ENCODE measurements at regions not wholly inside any gene's neighbourhood (a gene's known extent, or its start where the extent isn't known, plus 50 kb on each side); places are given as distances from the start of the nearest gene placed in this dataset.

DNA sequence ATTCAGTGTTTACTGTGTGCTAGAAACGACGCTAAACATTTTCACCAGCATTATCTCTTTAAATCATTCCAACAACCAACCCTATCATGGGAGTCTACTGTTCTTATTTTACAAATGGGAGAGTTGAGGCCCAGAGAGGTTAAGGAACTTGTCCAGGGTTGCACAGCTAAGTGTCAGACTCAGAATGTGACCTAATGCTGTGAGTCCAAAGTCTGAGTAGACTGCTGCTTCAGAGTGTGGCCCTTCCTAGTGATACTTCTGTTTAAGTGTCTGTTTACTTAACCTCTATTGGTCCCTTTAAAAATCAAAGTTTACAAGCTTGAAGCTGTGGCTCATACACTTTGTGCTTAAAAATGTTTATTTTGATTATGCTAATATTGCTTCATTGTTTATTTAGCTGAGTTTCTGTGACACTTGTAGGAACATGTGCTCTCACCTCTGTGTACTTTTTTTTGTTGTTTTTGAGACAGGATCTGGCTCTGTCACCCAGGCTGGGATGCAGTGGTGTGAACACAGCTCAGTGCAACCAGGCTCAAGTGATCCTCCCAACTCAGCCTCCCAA lies 84.4 kb upstream of the SYPL1 start:
- H3K36me3 ChIP-seq (ENCODE audit: control insufficient read depth in 3 of 3, insufficient read depth in 2 of 3, low read depth in 1 of 3, low read length in 3 of 3), result no peaks in the 10 kb centered on the region
- DNase-seq (peak; percentile 29 to 39), FAIRE-seq (no peak)
- H3K9me3 ChIP-seq (ENCODE audit: control insufficient read depth in 2 of 2, insufficient read depth in 1 of 2, low read depth in 1 of 2, low read length in 1 of 2), result no peaks in the 10 kb centered on the region
- no peak overlapping the region for H3K27ac ChIP-seq (ENCODE audit: low read depth in 1 of 3, low read length in 2 of 3)
- H3K27me3 ChIP-seq (ENCODE audit: control insufficient read depth in 3 of 3, insufficient read depth in 3 of 3, low read length in 3 of 3), result no peaks in the 10 kb centered on the region
- no peak overlapping the region for H3K4me3 ChIP-seq (ENCODE audit: low read depth in 1 of 3, low read length in 3 of 3)
- H3K4me1 ChIP-seq (ENCODE audit: control insufficient read depth in 3 of 3, insufficient read depth in 2 of 3, low read depth in 1 of 3, low read length in 2 of 3), result peaks cover 0 to 8% (median 0%) of the 10 kb centered on the region in 3 donors
- WGBS, 3 donors, result 78 to 89% (median 81%) methylated on average over 2 of the region's 2 CpGs

DNA sequence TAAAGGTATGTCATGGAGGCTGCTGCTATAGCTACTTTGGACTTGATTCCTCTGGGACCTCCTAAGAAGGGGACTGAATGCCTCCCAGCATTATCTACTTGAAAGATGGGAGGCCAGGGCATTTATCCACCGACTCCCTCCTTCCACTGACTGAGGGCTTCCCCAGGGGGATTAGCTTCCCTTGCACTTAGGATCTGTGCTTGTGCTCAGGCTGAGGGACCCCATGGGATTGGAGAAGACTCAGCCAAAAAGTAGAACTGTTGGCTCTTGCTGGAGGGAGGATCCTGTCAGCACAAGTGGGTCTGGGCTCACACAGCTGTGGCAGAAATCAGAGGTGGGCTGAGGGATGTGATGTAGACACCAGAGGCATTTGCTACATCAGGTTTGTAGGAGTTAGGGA lies 81.5 kb upstream of the SYPL1 start:
- H3K27me3 ChIP-seq (ENCODE audit: control insufficient read depth in 3 of 3, insufficient read depth in 3 of 3, low read length in 3 of 3), result no peaks in the 10 kb centered on the region
- 75 to 82% (median 78%) methylated on average over 1 of the region's 1 CpG for WGBS, 3 donors
- no peaks in the 10 kb centered on the region for H3K36me3 ChIP-seq (ENCODE audit: control insufficient read depth in 3 of 3, insufficient read depth in 2 of 3, low read depth in 1 of 3, low read length in 3 of 3)
- no peaks in the 10 kb centered on the region for H3K9me3 ChIP-seq (ENCODE audit: control insufficient read depth in 2 of 2, insufficient read depth in 1 of 2, low read depth in 1 of 2, low read length in 1 of 2)
- FAIRE-seq (no peak), DNase-seq (no peak)
- no peak overlapping the region for H3K4me3 ChIP-seq (ENCODE audit: low read depth in 1 of 3, low read length in 3 of 3)
- H3K4me1 ChIP-seq (ENCODE audit: control insufficient read depth in 3 of 3, insufficient read depth in 2 of 3, low read depth in 1 of 3, low read length in 2 of 3), result no peaks in the 10 kb centered on the region
- no peak overlapping the region for H3K27ac ChIP-seq (ENCODE audit: low read depth in 1 of 3, low read length in 2 of 3)

DNA sequence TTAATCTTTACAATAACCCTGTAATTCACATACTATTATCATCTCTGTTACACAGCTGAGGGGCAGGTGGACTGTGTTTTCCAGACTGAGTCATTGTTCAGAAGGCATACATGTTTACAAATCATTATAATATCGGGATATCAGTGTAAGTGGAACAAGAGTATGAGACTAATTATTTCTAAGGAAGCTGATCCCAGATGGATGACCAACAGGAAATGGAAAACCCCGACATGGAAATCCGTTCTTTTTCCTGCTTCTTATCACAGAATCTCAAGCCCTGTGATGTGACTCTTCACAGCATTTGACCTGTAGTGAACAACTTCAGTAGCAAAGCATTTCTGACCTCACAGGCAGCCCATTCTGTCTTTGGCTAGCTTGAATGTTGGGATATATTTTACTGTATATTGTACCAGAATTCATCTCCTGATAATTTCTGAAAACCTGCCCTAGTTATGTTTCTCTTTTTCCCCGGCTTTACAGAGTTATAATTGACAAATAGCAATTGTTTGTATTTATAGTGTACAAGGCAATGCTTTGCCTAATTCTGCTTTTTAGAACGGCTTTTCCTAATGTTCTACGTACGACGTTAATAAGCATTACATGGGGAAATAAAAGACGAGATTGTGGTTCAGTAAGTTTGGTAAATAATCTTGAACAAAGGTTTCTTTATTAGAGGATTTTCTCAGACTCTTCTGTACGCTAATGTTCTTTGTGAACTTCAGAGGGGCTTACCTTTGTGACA lies 78.6 kb upstream of the SYPL1 start:
- no peaks in the 10 kb centered on the region for H3K4me1 ChIP-seq (ENCODE audit: control insufficient read depth in 3 of 3, insufficient read depth in 2 of 3, low read depth in 1 of 3, low read length in 2 of 3)
- no peaks in the 10 kb centered on the region for H3K9me3 ChIP-seq (ENCODE audit: control insufficient read depth in 2 of 2, insufficient read depth in 1 of 2, low read depth in 1 of 2, low read length in 1 of 2)
- no peak overlapping the region for H3K27ac ChIP-seq (ENCODE audit: low read depth in 1 of 3, low read length in 2 of 3)
- H3K27me3 ChIP-seq (ENCODE audit: control insufficient read depth in 3 of 3, insufficient read depth in 3 of 3, low read length in 3 of 3), result no peaks in the 10 kb centered on the region
- 56 to 70% (median 64%) methylated on average over 10 of the region's 10 CpGs for WGBS, 3 donors
- no peak overlapping the region for H3K4me3 ChIP-seq (ENCODE audit: low read depth in 1 of 3, low read length in 3 of 3)
- FAIRE-seq, result no peak
- no peaks in the 10 kb centered on the region for H3K36me3 ChIP-seq (ENCODE audit: control insufficient read depth in 3 of 3, insufficient read depth in 2 of 3, low read depth in 1 of 3, low read length in 3 of 3)
- DNase-seq, result no peak

DNA sequence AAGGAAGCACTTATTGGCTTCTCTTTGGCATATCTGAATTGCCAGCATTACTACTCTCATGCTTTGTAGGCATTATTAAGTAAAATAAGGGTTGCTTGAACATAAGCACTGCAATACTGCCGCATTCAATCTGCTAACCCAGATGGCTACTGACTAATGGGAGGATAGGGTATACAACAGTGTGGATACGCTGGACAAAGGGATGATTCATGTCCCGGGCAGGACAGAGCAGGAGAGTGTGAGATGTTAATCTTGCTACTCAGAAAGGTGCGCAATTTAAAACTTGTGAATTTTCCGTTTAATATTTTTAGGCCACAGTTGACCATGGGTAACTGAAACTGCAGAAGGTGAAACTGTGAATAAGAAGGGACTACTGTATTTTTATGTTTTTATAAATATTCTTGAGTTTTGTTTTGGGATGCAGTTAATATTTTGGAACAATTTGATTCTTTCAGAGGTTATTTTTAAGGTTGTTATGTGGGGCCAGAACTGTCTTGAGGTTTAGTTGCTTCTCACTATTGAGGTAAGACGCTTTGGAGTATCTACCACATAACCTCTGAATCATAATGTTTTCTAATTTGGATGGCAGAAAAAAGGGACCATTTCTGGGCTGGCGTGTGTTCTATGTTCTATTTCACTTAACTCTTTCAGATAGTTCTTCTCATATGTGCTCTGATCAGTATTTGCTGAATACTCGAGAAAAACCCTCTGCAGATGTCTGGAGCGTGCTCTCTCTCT lies 75.7 kb upstream of the SYPL1 start:
- DNase-seq (no peak), FAIRE-seq (no peak)
- WGBS, 3 donors, result 88 to 90% (median 88%) methylated on average over 9 of the region's 9 CpGs
- Histone ChIP-seq H3K9me3 (ENCODE audit: control insufficient read depth in 2 of 2, insufficient read depth in 1 of 2, low read depth in 1 of 2, low read length in 1 of 2) (no peaks in the 10 kb centered on the region), H3K27ac (ENCODE audit: low read depth in 1 of 3, low read length in 2 of 3) (no peak overlapping the region), H3K36me3 (ENCODE audit: control insufficient read depth in 3 of 3, insufficient read depth in 2 of 3, low read depth in 1 of 3, low read length in 3 of 3) (no peaks in the 10 kb centered on the region), H3K4me1 (ENCODE audit: control insufficient read depth in 3 of 3, insufficient read depth in 2 of 3, low read depth in 1 of 3, low read length in 2 of 3) (no peaks in the 10 kb centered on the region), H3K27me3 (ENCODE audit: control insufficient read depth in 3 of 3, insufficient read depth in 3 of 3, low read length in 3 of 3) (no peaks in the 10 kb centered on the region), H3K4me3 (ENCODE audit: low read depth in 1 of 3, low read length in 3 of 3) (no peak overlapping the region)

DNA sequence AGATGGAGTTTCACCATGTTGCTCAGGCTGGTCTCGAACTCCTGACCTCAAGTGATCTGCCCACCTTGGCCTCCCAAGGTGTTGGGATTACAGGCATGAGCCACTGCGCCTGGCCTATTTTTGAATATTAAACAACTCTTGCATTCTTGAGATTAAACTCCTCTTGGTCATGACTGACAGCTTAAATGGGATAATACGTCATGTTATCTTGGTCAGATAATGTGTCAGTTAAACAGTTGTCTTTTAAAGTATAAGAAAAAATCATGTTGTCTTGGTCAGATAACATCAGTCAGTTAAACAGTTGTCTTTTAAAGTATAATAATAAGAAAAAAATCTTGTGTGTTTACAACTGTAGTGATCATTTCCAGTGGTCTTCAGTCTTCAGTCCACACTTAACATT lies 73.6 kb upstream of the SYPL1 start:
- Histone ChIP-seq H3K27ac (ENCODE audit: low read depth in 1 of 3, low read length in 2 of 3) (no peak overlapping the region), H3K27me3 (ENCODE audit: control insufficient read depth in 3 of 3, insufficient read depth in 3 of 3, low read length in 3 of 3) (no peaks in the 10 kb centered on the region), H3K4me1 (ENCODE audit: control insufficient read depth in 3 of 3, insufficient read depth in 2 of 3, low read depth in 1 of 3, low read length in 2 of 3) (no peaks in the 10 kb centered on the region), H3K9me3 (ENCODE audit: control insufficient read depth in 2 of 2, insufficient read depth in 1 of 2, low read depth in 1 of 2, low read length in 1 of 2) (no peaks in the 10 kb centered on the region), H3K4me3 (ENCODE audit: low read depth in 1 of 3, low read length in 3 of 3) (no peak overlapping the region), H3K36me3 (ENCODE audit: control insufficient read depth in 3 of 3, insufficient read depth in 2 of 3, low read depth in 1 of 3, low read length in 3 of 3) (no peaks in the 10 kb centered on the region)
- 81 to 90% (median 83%) methylated on average over 3 of the region's 3 CpGs for WGBS, 3 donors
- FAIRE-seq (no peak), DNase-seq (no peak)

DNA sequence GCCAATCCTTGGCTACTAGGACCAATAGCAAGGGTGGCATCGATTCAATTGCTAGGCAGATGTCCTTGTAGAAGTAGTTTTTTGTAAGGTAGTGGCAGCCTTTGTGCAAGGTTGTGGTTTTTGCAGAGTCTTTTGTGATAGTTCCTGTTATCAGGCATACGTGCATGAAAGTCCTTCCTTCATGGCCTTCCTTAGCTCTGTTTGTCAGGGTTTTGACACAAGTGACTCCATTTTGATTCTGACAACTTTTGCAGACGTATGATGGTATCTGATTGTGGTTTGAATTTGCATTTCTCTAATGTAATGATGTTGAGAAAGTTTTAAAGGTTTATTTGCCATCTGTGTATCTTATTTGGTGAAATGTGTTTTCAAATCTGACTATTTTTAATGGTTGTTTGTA lies 71.8 kb upstream of the SYPL1 start:
- no peak for DNase-seq
- Histone ChIP-seq H3K27me3 (ENCODE audit: control insufficient read depth in 3 of 3, insufficient read depth in 3 of 3, low read length in 3 of 3) (no peaks in the 10 kb centered on the region), H3K27ac (ENCODE audit: low read depth in 1 of 3, low read length in 2 of 3) (no peak overlapping the region), H3K36me3 (ENCODE audit: control insufficient read depth in 3 of 3, insufficient read depth in 2 of 3, low read depth in 1 of 3, low read length in 3 of 3) (no peaks in the 10 kb centered on the region), H3K4me3 (ENCODE audit: low read depth in 1 of 3, low read length in 3 of 3) (no peak overlapping the region), H3K9me3 (ENCODE audit: control insufficient read depth in 2 of 2, insufficient read depth in 1 of 2, low read depth in 1 of 2, low read length in 1 of 2) (no peaks in the 10 kb centered on the region), H3K4me1 (ENCODE audit: control insufficient read depth in 3 of 3, insufficient read depth in 2 of 3, low read depth in 1 of 3, low read length in 2 of 3) (no peaks in the 10 kb centered on the region)
- 69 to 79% (median 78%) methylated on average over 3 of the region's 3 CpGs for WGBS, 3 donors
- no peak for FAIRE-seq

DNA sequence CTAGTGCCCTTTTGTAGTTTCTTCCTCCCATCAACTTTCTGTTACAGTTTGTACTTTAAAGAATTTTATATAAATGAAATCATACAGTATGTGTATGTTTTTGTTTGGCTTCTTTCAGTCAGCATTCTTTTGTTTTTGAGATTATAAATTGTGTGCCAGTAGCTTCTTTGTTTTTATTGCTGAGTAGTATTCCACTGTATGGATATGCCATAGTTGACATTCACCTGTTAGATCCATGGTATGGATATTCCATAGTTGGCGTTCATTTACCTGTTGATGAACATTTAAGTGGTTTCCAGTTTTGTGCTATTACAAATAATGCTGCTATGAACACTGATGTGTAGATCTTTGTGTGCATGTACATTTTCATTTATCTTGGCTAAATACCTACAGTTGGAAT lies 70.8 kb upstream of the SYPL1 start:
- H3K9me3 ChIP-seq (ENCODE audit: control insufficient read depth in 2 of 2, insufficient read depth in 1 of 2, low read depth in 1 of 2, low read length in 1 of 2), result no peaks in the 10 kb centered on the region
- no peaks in the 10 kb centered on the region for H3K27me3 ChIP-seq (ENCODE audit: control insufficient read depth in 3 of 3, insufficient read depth in 3 of 3, low read length in 3 of 3)
- H3K36me3 ChIP-seq (ENCODE audit: control insufficient read depth in 3 of 3, insufficient read depth in 2 of 3, low read depth in 1 of 3, low read length in 3 of 3), result no peaks in the 10 kb centered on the region
- no peaks in the 10 kb centered on the region for H3K4me1 ChIP-seq (ENCODE audit: control insufficient read depth in 3 of 3, insufficient read depth in 2 of 3, low read depth in 1 of 3, low read length in 2 of 3)
- FAIRE-seq (no peak), DNase-seq (no peak)
- H3K4me3 ChIP-seq (ENCODE audit: low read depth in 1 of 3, low read length in 3 of 3), result no peak overlapping the region
- no peak overlapping the region for H3K27ac ChIP-seq (ENCODE audit: low read depth in 1 of 3, low read length in 2 of 3)
- WGBS, 3 donors, result 99 to 100% (median 100%) methylated on average over 1 of the region's 1 CpG

DNA sequence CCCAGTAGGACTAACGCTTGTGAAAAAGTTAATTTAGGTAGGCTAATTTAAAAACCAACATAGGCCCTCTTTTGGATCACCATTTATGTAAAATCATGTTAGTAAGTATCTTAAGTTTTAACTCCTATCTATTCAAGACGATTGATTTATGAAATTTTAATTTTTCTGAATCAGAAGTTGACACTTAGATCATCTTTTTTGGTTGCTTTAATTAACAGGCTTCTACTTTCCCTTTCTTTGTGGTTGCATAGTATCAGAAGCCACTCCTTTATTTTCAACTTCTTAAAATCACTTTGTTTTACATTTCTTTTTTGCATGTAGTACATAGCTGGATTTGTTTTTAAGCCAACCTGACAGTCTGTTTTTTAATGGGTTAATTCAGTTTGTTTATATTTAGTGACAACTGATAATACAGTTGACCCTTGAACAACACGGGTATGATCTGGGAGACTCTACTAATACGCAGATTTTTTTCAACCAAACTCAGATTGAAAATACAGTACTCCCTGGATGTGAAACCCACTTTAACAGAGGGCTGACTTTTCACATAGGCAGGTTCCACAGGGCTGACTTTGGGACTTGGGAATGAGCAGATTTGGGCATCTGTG lies 69.7 kb upstream of the SYPL1 start:
- H3K36me3 ChIP-seq (ENCODE audit: control insufficient read depth in 3 of 3, insufficient read depth in 2 of 3, low read depth in 1 of 3, low read length in 3 of 3), result no peaks in the 10 kb centered on the region
- H3K4me3 ChIP-seq (ENCODE audit: low read depth in 1 of 3, low read length in 3 of 3), result no peak overlapping the region
- 53 to 72% (median 61%) methylated on average over 4 of the region's 4 CpGs for WGBS, 3 donors
- H3K27ac ChIP-seq (ENCODE audit: low read depth in 1 of 3, low read length in 2 of 3), result no peak overlapping the region
- H3K27me3 ChIP-seq (ENCODE audit: control insufficient read depth in 3 of 3, insufficient read depth in 3 of 3, low read length in 3 of 3), result no peaks in the 10 kb centered on the region
- no peaks in the 10 kb centered on the region for H3K4me1 ChIP-seq (ENCODE audit: control insufficient read depth in 3 of 3, insufficient read depth in 2 of 3, low read depth in 1 of 3, low read length in 2 of 3)
- FAIRE-seq (no peak), DNase-seq (no peak)
- no peaks in the 10 kb centered on the region for H3K9me3 ChIP-seq (ENCODE audit: control insufficient read depth in 2 of 2, insufficient read depth in 1 of 2, low read depth in 1 of 2, low read length in 1 of 2)
